ENCODE measurements at regions not wholly inside any gene's neighbourhood (a gene's known extent, or its start where the extent isn't known, plus 50 kb on each side); places are given as distances from the start of the nearest gene placed in this dataset.

DNA sequence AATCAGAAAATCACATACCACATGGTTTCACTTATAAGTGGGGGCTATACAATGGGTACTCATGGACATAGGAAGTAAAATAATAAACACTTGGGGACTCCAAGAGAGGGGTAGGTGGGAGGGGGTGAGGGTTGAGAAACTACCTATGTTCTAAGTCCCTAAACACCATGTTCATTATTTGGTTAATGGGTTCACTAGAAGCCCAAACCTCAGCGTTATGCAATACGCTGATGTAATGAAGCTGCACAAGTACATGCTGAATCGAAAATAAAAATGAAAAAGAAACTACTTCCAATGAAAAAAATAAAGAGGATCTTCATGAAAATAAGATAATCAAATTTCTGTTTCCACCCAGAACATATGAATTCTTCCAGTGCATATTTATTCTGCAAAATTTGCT, 208.5 kb downstream of the TMEM161B start (continued):
- no peak for TF ChIP-seq EZH2 (IDR thresholded peaks at IDR 0.05; ENCODE audit: low read depth, unreplicated experiment)
- TF ChIP-seq ZNF331 (CRISPR knock-in tag; IDR thresholded peaks at IDR 0.05; ENCODE audit: low read depth) = no peak
- no peak for TF ChIP-seq CREB1 (CRISPR knock-in tag; IDR thresholded peaks at IDR 0.05; ENCODE audit: low read depth)
- no peak for TF ChIP-seq STAT1 (IDR thresholded peaks at IDR 0.05; ENCODE audit: unreplicated experiment)
- TF ChIP-seq CTCF (conservative IDR thresholded peaks at IDR 0.05; ENCODE audit: low read depth in 2 of 2) = no peak
- TF ChIP-seq NANOG (IDR thresholded peaks at IDR 0.05; ENCODE audit: borderline replicate concordance) = no peak
- TF ChIP-seq, protein P1, sequence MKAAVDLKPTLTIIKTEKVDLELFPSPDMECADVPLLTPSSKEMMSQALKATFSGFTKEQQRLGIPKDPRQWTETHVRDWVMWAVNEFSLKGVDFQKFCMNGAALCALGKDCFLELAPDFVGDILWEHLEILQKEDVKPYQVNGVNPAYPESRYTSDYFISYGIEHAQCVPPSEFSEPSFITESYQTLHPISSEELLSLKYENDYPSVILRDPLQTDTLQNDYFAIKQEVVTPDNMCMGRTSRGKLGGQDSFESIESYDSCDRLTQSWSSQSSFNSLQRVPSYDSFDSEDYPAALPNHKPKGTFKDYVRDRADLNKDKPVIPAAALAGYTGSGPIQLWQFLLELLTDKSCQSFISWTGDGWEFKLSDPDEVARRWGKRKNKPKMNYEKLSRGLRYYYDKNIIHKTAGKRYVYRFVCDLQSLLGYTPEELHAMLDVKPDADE (IDR thresholded peaks at IDR 0.05) = no peak
- no peak for TF ChIP-seq JUNB (IDR thresholded peaks at IDR 0.05; ENCODE audit: unreplicated experiment)
- TF ChIP-seq ZNF114 (CRISPR knock-in tag; IDR thresholded peaks at IDR 0.05) = no peak
- TF ChIP-seq, protein P2, sequence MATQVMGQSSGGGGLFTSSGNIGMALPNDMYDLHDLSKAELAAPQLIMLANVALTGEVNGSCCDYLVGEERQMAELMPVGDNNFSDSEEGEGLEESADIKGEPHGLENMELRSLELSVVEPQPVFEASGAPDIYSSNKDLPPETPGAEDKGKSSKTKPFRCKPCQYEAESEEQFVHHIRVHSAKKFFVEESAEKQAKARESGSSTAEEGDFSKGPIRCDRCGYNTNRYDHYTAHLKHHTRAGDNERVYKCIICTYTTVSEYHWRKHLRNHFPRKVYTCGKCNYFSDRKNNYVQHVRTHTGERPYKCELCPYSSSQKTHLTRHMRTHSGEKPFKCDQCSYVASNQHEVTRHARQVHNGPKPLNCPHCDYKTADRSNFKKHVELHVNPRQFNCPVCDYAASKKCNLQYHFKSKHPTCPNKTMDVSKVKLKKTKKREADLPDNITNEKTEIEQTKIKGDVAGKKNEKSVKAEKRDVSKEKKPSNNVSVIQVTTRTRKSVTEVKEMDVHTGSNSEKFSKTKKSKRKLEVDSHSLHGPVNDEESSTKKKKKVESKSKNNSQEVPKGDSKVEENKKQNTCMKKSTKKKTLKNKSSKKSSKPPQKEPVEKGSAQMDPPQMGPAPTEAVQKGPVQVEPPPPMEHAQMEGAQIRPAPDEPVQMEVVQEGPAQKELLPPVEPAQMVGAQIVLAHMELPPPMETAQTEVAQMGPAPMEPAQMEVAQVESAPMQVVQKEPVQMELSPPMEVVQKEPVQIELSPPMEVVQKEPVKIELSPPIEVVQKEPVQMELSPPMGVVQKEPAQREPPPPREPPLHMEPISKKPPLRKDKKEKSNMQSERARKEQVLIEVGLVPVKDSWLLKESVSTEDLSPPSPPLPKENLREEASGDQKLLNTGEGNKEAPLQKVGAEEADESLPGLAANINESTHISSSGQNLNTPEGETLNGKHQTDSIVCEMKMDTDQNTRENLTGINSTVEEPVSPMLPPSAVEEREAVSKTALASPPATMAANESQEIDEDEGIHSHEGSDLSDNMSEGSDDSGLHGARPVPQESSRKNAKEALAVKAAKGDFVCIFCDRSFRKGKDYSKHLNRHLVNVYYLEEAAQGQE (IDR thresholded peaks at IDR 0.05; ENCODE audit: unreplicated experiment) = no peak

DNA sequence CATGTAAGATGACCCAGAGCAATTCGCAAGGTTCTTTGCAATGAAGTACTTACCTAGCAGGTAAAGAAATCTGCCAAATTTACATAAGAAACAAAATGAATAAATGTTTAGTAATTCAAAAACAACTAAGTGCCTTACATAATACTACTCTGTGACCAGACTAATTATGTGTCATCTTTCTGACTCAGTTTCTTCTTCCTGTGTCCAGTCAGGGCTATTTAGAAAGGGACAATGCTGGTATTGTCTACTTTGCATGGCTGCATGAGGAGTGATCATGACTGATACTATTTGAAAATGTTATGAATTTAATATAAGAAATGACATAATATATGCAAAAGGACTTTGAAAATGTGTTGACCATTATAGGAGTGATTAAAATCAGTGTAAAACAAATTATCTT, 210.0 kb downstream of the TMEM161B start:
- no peaks in the 10 kb centered on the region; the same call in 1 of the 3 replicates for H3K36me3 Mint-ChIP-seq (ENCODE audit: low read depth)
- no peaks in the 10 kb centered on the region; the same call in none of the 3 replicates for H3K9me3 Mint-ChIP-seq

More for the DNA sequence above, 210.0 kb downstream of the TMEM161B start:
- no peak for TF ChIP-seq EZH2 (IDR thresholded peaks at IDR 0.05; ENCODE audit: low read depth, unreplicated experiment)
- no peak for TF ChIP-seq ZNF114 (CRISPR knock-in tag; IDR thresholded peaks at IDR 0.05)
- TF ChIP-seq EZH2phosphoT487 (IDR thresholded peaks at IDR 0.05; ENCODE audit: unreplicated experiment) = no peak
- no peak for TF ChIP-seq NANOG (IDR thresholded peaks at IDR 0.05; ENCODE audit: borderline replicate concordance)
- no peak for TF ChIP-seq CREB1 (CRISPR knock-in tag; IDR thresholded peaks at IDR 0.05; ENCODE audit: low read depth)
- TF ChIP-seq, protein P1 (IDR thresholded peaks at IDR 0.05) = no peak
- TF ChIP-seq JUNB (IDR thresholded peaks at IDR 0.05; ENCODE audit: unreplicated experiment) = no peak
- TF ChIP-seq ZNF331 (CRISPR knock-in tag; IDR thresholded peaks at IDR 0.05; ENCODE audit: low read depth) = no peak
- no peak for TF ChIP-seq POLR2AphosphoS5 (IDR thresholded peaks at IDR 0.05; ENCODE audit: low read depth)
- TF ChIP-seq, protein P2 (IDR thresholded peaks at IDR 0.05; ENCODE audit: unreplicated experiment) = no peak
- no peak for TF ChIP-seq STAT1 (IDR thresholded peaks at IDR 0.05; ENCODE audit: unreplicated experiment)
- no peak for TF ChIP-seq CTCF (conservative IDR thresholded peaks at IDR 0.05; ENCODE audit: low read depth in 2 of 2)
- H3K4me1 ChIP-seq (ENCODE audit: insufficient read depth) = no peaks in the 10 kb centered on the region
- DNase-seq (ENCODE audit: low spot score) (no peak), ATAC-seq (no peak)
- no peaks in the 10 kb centered on the region for H3F3A ChIP-seq (replicated peaks; ENCODE audit: low read depth)
- no peak overlapping the region for H3K27ac ChIP-seq (ENCODE audit: low read depth)
- no peak overlapping the region for H3K4me3 ChIP-seq
- H3K79me2 ChIP-seq (replicated peaks; ENCODE audit: insufficient read depth) = no peaks in the 10 kb centered on the region
- no peaks in the 10 kb centered on the region for H3K36me3 ChIP-seq (ENCODE audit: insufficient read depth)
- H3K4me3 Mint-ChIP-seq = no peak overlapping the region
- H3K27ac Mint-ChIP-seq = no peak overlapping the region
- H3K4me1 Mint-ChIP-seq = no peaks in the 10 kb centered on the region
- H3K27me3 Mint-ChIP-seq (ENCODE audit: insufficient read depth, low read depth, poor library complexity) = no peaks in the 10 kb centered on the region
- no peaks in the 10 kb centered on the region for H3K27me3 ChIP-seq (ENCODE audit: insufficient read depth)
- H3K4me2 ChIP-seq = no peak overlapping the region
- H2AFZ ChIP-seq = no peak overlapping the region
- no peaks in the 10 kb centered on the region for H4K20me1 ChIP-seq (replicated peaks; ENCODE audit: insufficient read depth)
- H3K9me2 ChIP-seq (ENCODE audit: insufficient read depth) = peaks cover 11% of the 10 kb centered on the region; the same call in 1 of the 2 replicates

Data from GM23338 (cell line).